ENCODE measurements at regions not wholly inside any gene's neighbourhood (a gene's known extent, or its start where the extent isn't known, plus 50 kb on each side); places are given as distances from the start of the nearest gene placed in this dataset.
A peak's percentile ranks its signal among the peaks of the same experiment; 100 is the strongest.
"Not testable (repeated sequence)": the region's sequence is repeated elsewhere in the genome, so short reads cannot be mapped to it uniquely, and the experiment has no call there.

- no peak for DNase-seq
Measured at GRCh38 chr5:119694284-119694683, 64.9 kb downstream of the FAM170A start.

- DNase-seq = no peak
Measured at GRCh38 chr5:119706049-119706448, 76.7 kb downstream of the FAM170A start.

GRCh38 chr5:119708076-119708790, 78.9 kb downstream of the FAM170A start:
- no peak for DNase-seq

- DNase-seq = no peak
Measured at GRCh38 chr5:119721775-119722174, 92.4 kb downstream of the FAM170A start.

GRCh38 chr5:119725291-119725690, 95.9 kb downstream of the FAM170A start:
- DNase-seq = not testable (repeated sequence)

- DNase-seq = no peak
Measured at GRCh38 chr5:119726544-119726943, 97.2 kb downstream of the FAM170A start.

- DNase-seq = no peak
Measured at GRCh38 chr5:119740225-119740624, 110.9 kb downstream of the FAM170A start.

- no peak for DNase-seq
Measured at GRCh38 chr5:119741691-119742090, 112.3 kb downstream of the FAM170A start.

- DNase-seq = no peak
Measured at GRCh38 chr5:119742311-119742710, 113.0 kb downstream of the FAM170A start.

GRCh38 chr5:119743927-119744326, 114.6 kb downstream of the FAM170A start:
- DNase-seq = peak; percentile 7

- DNase-seq = no peak
Measured at GRCh38 chr5:119745976-119746375, 116.6 kb downstream of the FAM170A start.

- DNase-seq = no peak
Measured at GRCh38 chr5:119746984-119747383, 117.6 kb downstream of the FAM170A start.

GRCh38 chr5:119750887-119751733, 121.8 kb downstream of the FAM170A start:
- no peak for DNase-seq

- no peak for DNase-seq
Measured at GRCh38 chr5:119751734-119752094, 122.4 kb downstream of the FAM170A start.

GRCh38 chr5:119752921-119753886, 123.8 kb downstream of the FAM170A start:
- no peak for DNase-seq

GRCh38 chr5:119754825-119755224, 125.5 kb downstream of the FAM170A start:
- not testable (repeated sequence) for DNase-seq

GRCh38 chr5:119757276-119757675, 127.9 kb downstream of the FAM170A start:
- no peak for DNase-seq

GRCh38 chr5:119769695-119770693, 140.6 kb downstream of the FAM170A start:
- not testable (repeated sequence) for DNase-seq

GRCh38 chr5:119780145-119780544, 150.8 kb downstream of the FAM170A start:
- DNase-seq = not testable (repeated sequence)

- DNase-seq = no peak
Measured at GRCh38 chr5:119785057-119785456, 155.7 kb downstream of the FAM170A start.

GRCh38 chr5:119789406-119790117, 160.2 kb downstream of the FAM170A start:
- no peak for DNase-seq

All from stimulated activated CD4-positive, alpha-beta T cell treated with anti-CD3 and anti-CD28 coated beads, Interleukin-15, amount 100 ng/mL, for 24 hours (primary cell).